IMR-90 (cell line): ENCODE measurements at regions not wholly inside any gene's neighbourhood (a gene's known extent, or its start where the extent isn't known, plus 50 kb on each side); places are given as distances from the start of the nearest gene placed in this dataset.

Experiments used
- ATAC-seq: fragments of 200-7000 bp; cut with Tn5 transposase; 2 replicates; pipeline ENCODE4 v1.9.1; 2020; ENCODE audit warnings: low read depth, mild to moderate bottlenecking, moderate library complexity
- BruUV-seq: library from RNA; stranded (reverse); fragments of 400-500 nt; replicated peaks from 2 replicates; lab custom pipeline; 2021; lab: Mats Ljungman, UMichigan
- CTCF ChIA-PET: fragments of 300-600 bp; formaldehyde crosslinking; extraction: SDS; loops from one replicate; lab custom pipeline; 2021; ENCODE audit warnings: antibody characterized with exemption; lab: Yijun Ruan, JAX
- POLR2A ChIA-PET: fragments of 300-600 bp; sonication (Branson Sonifier 250); formaldehyde crosslinking; loops from one replicate; lab custom pipeline; 2022; ENCODE audit warnings: antibody characterized with exemption; ENCODE audit not compliant: unreplicated experiment; lab: Charles Lee
- DNase-seq: peaks from one replicate; pipeline ENCODE4 v3.0.0; 2013
- H2AFZ ChIP-seq: replicated peaks from 2 replicates; pipeline ENCODE3; 2013; ENCODE audit warnings: low read length, mild to moderate bottlenecking; ENCODE audit not compliant: poor library complexity
- H2AK5ac ChIP-seq: 2 replicates; pipeline ENCODE4 v1.6.1; 2013; ENCODE audit warnings: low read depth, low read length, inconsistent platforms
- H2AK9ac ChIP-seq: replicated peaks from 2 replicates; pipeline ENCODE3; 2013; ENCODE audit warnings: mild to moderate bottlenecking, low read depth, low read length, moderate library complexity; ENCODE audit not compliant: poor library complexity
- H2BK120ac ChIP-seq: 2 replicates; pipeline ENCODE4 v1.6.1; 2013; ENCODE audit warnings: low read depth, low read length, inconsistent platforms
- H2BK15ac ChIP-seq: 3 replicates; pipeline ENCODE4 v1.6.1; 2013; ENCODE audit warnings: low read depth, low read length, inconsistent platforms
- H2BK20ac ChIP-seq: 2 replicates; pipeline ENCODE4 v1.6.1; 2013; ENCODE audit warnings: low read depth, mild to moderate bottlenecking, inconsistent platforms, low read length, moderate library complexity
- H2BK5ac ChIP-seq: 2 replicates; pipeline ENCODE4 v1.6.1; 2013; ENCODE audit warnings: mild to moderate bottlenecking, low read depth, low read length, inconsistent platforms; ENCODE audit not compliant: poor library complexity, severe bottlenecking
- H3K14ac ChIP-seq: replicated peaks from 2 replicates; pipeline ENCODE4 v1.6.1; 2013; ENCODE audit warnings: low read depth, low read length, inconsistent platforms
- H3K18ac ChIP-seq: 2 replicates; pipeline ENCODE4 v1.6.1; 2013; ENCODE audit warnings: low read depth, low read length, control low read depth
- H3K23ac ChIP-seq: 2 replicates; pipeline ENCODE4 v1.6.1; 2013; ENCODE audit warnings: low read depth, low read length, inconsistent platforms
- H3K27ac ChIP-seq: 2 replicates; pipeline ENCODE4 v1.5.1; 2013; ENCODE audit warnings: mild to moderate bottlenecking, control low read depth, low read length; ENCODE audit not compliant: insufficient read depth
- H3K27me3 ChIP-seq: 2 replicates; pipeline ENCODE4 v1.6.1; 2013; ENCODE audit warnings: low read length; ENCODE audit not compliant: control insufficient read depth, insufficient read depth
- H3K36me3 ChIP-seq: 2 replicates; pipeline ENCODE4 v1.6.1; 2013; ENCODE audit warnings: low read length, mixed read lengths; ENCODE audit not compliant: control insufficient read depth, insufficient read depth
- H3K4ac ChIP-seq: 2 replicates; pipeline ENCODE4 v1.6.1; 2013; ENCODE audit warnings: low read depth, low read length, inconsistent platforms
- H3K4me1 ChIP-seq: 2 replicates; pipeline ENCODE4 v1.6.1; 2013; ENCODE audit warnings: low read length, mixed read lengths; ENCODE audit not compliant: control insufficient read depth, insufficient read depth
- H3K4me2 ChIP-seq: 2 replicates; pipeline ENCODE4 v1.6.1; 2013; ENCODE audit warnings: low read depth, mild to moderate bottlenecking, control low read depth, low read length, moderate library complexity
- H3K4me3 ChIP-seq: 2 replicates; pipeline ENCODE4 v1.5.1; 2013; ENCODE audit warnings: low read depth, mild to moderate bottlenecking, control low read depth, low read length, moderate library complexity; ENCODE audit not compliant: insufficient read depth
- H3K56ac ChIP-seq: 2 replicates; pipeline ENCODE4 v1.6.1; 2013; ENCODE audit warnings: low read length, inconsistent platforms; ENCODE audit not compliant: insufficient read depth; ENCODE audit errors: extremely low read depth
- H3K79me1 ChIP-seq, 2 experiments: 2 replicates each; pipeline ENCODE4 v1.6.1; 2013; ENCODE audit warnings: low read length in 2 of 2, inconsistent platforms in 1 of 2, low read depth in 1 of 2
- H3K9ac ChIP-seq: 2 replicates; pipeline ENCODE4 v1.6.1; 2013; ENCODE audit warnings: low read depth, low read length, control low read depth
- H3K9me1 ChIP-seq: 2 replicates; pipeline ENCODE4 v1.6.1; 2013; ENCODE audit warnings: low read length, inconsistent platforms; ENCODE audit not compliant: insufficient read depth
- H3K9me3 ChIP-seq: 2 replicates; pipeline ENCODE4 v1.6.1; 2013; ENCODE audit warnings: low read length; ENCODE audit not compliant: control insufficient read depth, insufficient read depth
- H4K20me1 ChIP-seq: 2 replicates; pipeline ENCODE4 v1.6.1; 2013; ENCODE audit warnings: low read length, inconsistent platforms; ENCODE audit not compliant: insufficient read depth
- H4K5ac ChIP-seq: 2 replicates; pipeline ENCODE4 v1.6.1; 2013; ENCODE audit warnings: mild to moderate bottlenecking, low read depth, low read length, control low read depth
- H4K8ac ChIP-seq, 2 experiments: 2 replicates each; pipeline ENCODE4 v1.6.1; 2013; ENCODE audit warnings: low read depth in 2 of 2, low read length in 2 of 2, control low read depth in 1 of 2, inconsistent platforms in 1 of 2
- H4K91ac ChIP-seq: 2 replicates; pipeline ENCODE4 v1.6.1; 2013; ENCODE audit warnings: low read depth, low read length, inconsistent platforms; ENCODE audit not compliant: insufficient read depth
- BHLHE40 ChIP-seq: fragments of 150-350 bp; IDR thresholded peaks from 2 replicates; pipeline ENCODE4 v1.6.1; 2016; ENCODE audit warnings: mild to moderate bottlenecking, low read depth, low read length
- CEBPB ChIP-seq: IDR thresholded peaks from 2 replicates; pipeline ENCODE4 v1.6.1; 2012; ENCODE audit warnings: low read depth, low read length, improper control_type of control experiment
- CHD1 ChIP-seq: IDR thresholded peaks from 2 replicates; pipeline ENCODE4 v1.6.1; 2012; ENCODE audit warnings: low read depth, low read length, improper control_type of control experiment
- CTCF ChIP-seq: conservative IDR thresholded peaks from 2 replicates; pipeline ENCODE4 v1.5.1; 2012; ENCODE audit warnings: mild to moderate bottlenecking, low read depth, low read length, improper control_type of control experiment
- ELK1 ChIP-seq: fragments of 150-350 bp; IDR thresholded peaks from 2 replicates; pipeline ENCODE4 v1.6.1; 2016; ENCODE audit warnings: low read depth, mild to moderate bottlenecking, low read length, moderate library complexity, borderline replicate concordance
- MAFK ChIP-seq: IDR thresholded peaks from 2 replicates; pipeline ENCODE4 v1.6.1; 2012; ENCODE audit warnings: low read depth, low read length, improper control_type of control experiment
- MAZ ChIP-seq: IDR thresholded peaks from 2 replicates; pipeline ENCODE4 v1.6.1; 2012; ENCODE audit warnings: low read depth, mild to moderate bottlenecking, low read length, improper control_type of control experiment, moderate library complexity, borderline replicate concordance
- MXI1 ChIP-seq: IDR thresholded peaks from 2 replicates; pipeline ENCODE4 v1.6.1; 2012; ENCODE audit warnings: low read depth, mild to moderate bottlenecking, low read length, moderate library complexity, borderline replicate concordance
- POLR2A ChIP-seq: IDR thresholded peaks from 2 replicates; pipeline ENCODE4 v1.6.1; 2012; ENCODE audit warnings: mild to moderate bottlenecking, low read depth, low read length
- RCOR1 ChIP-seq: IDR thresholded peaks from 2 replicates; pipeline ENCODE4 v1.6.1; 2012; ENCODE audit warnings: mild to moderate bottlenecking, low read length, improper control_type of control experiment; ENCODE audit not compliant: insufficient replicate concordance
- SMC3 ChIP-seq: fragments of 150-350 bp; IDR thresholded peaks from 2 replicates; pipeline ENCODE4 v1.6.1; 2016; ENCODE audit warnings: low read depth, mild to moderate bottlenecking, antibody characterized with exemption, low read length, moderate library complexity
- WGBS, 2 experiments: methylation state at CpG; one replicate each; pipeline versions ENCODE4 v1.1.5 to v1.1.7; 2013; ENCODE audit warnings: missing lambda C conversion rate in 2 of 2; ENCODE audit not compliant: insufficient read length in 1 of 2; ENCODE audit errors: extremely low coverage in 2 of 2; 5-methylcytosine and 5-hydroxymethylcytosine counted together
- dilution Hi-C: fragments of 300-500 bp; cut with HindIII; formaldehyde crosslinking; loops from one replicate; pipeline ENCODE4 v1.14.3; 2018; ENCODE audit warnings: low sequenced_read_pairs; ENCODE audit not compliant: unreplicated experiment
- in situ Hi-C: fragments of 300-500 bp; cut with MboI; formaldehyde crosslinking; loops from 3 replicates; pipeline ENCODE4 v1.14.3; 2019; ENCODE audit warnings: low sequenced_read_pairs, inconsistent platforms, mixed read lengths
- intact Hi-C: fragments of 100-400 bp; cut with micrococcal nuclease; formaldehyde crosslinking; loops from 2 replicates; pipeline ENCODE4 v1.10.0; 2022

- dilution Hi-C loops (no loop called here), in situ Hi-C loops (no loop called here), intact Hi-C loops (no loop called here)
- no peak overlapping the region for H3K27ac ChIP-seq
- no peaks in the 10 kb centered on the region for H3K9me3 ChIP-seq
- no peak overlapping the region for H3K4me2 ChIP-seq
- TF ChIP-seq CEBPB (no peak), CHD1 (no peak), ELK1 (no peak), RCOR1 (no peak), CTCF (no peak), MAFK (no peak), SMC3 (no peak), BHLHE40 (no peak), MXI1 (no peak), POLR2A (no peak), MAZ (no peak)
- no TSS peak for BruUV-seq
- H2AFZ ChIP-seq = no peak overlapping the region
- peaks cover 2% of the 10 kb centered on the region; the same call in 1 of the 2 replicates for H3K9me1 ChIP-seq
- H2BK20ac ChIP-seq = no peak overlapping the region
- H3K79me1 ChIP-seq = no peaks in the 10 kb centered on the region
- no peak; the same call in 1 of the 2 replicates for ATAC-seq
- no peaks in the 10 kb centered on the region for H3K27me3 ChIP-seq
- H3K56ac ChIP-seq = no peak overlapping the region
- H3K9ac ChIP-seq = no peak overlapping the region
- H3K4me3 ChIP-seq = no peak overlapping the region
- no peak overlapping the region for H3K23ac ChIP-seq
- H4K5ac ChIP-seq = no peak overlapping the region
- ChIA-PET POLR2A (no interaction called here), CTCF (interaction anchor here (1.0 kb wide), 1 partner anchor 10 kb away, joined by 3 read pairs; no protein-coding TSS in a partner anchor)
- H2BK15ac ChIP-seq = no peak overlapping the region
- H3K18ac ChIP-seq = no peak overlapping the region
- no CpG with 5 or more reads among the region's 6 CpGs for WGBS, 2 experiments
- no peaks in the 10 kb centered on the region for H3K4me1 ChIP-seq
- no peak overlapping the region for H3K4ac ChIP-seq
- no peak overlapping the region for H4K8ac ChIP-seq
- no peak overlapping the region for H3K14ac ChIP-seq
- no peaks in the 10 kb centered on the region for H3K36me3 ChIP-seq
- no peak overlapping the region for H2AK5ac ChIP-seq
- H4K20me1 ChIP-seq = no peaks in the 10 kb centered on the region
- H4K91ac ChIP-seq = no peak overlapping the region
- no peak overlapping the region for H2BK5ac ChIP-seq
- DNase-seq = peak; percentile 3
- no peak overlapping the region for H2BK120ac ChIP-seq
- H2AK9ac ChIP-seq = no peak overlapping the region
Observed at GRCh38 chr2:220887271-220887870, 684.7 kb downstream of the EPHA4 start.
